GM10248 (cell line): ENCODE measurements at regions not wholly inside any gene's neighbourhood (a gene's known extent, or its start where the extent isn't known, plus 50 kb on each side); places are given as distances from the start of the nearest gene placed in this dataset.

Experiments
- CTCF ChIA-PET: fragments of 300-600 bp; sonication (Branson Sonifier 250); formaldehyde crosslinking; extraction: SDS; loops from one replicate; lab custom pipeline; 2021; ENCODE audit warnings: antibody characterized with exemption; lab: Yijun Ruan, JAX
- POLR2A ChIA-PET: fragments of 350-650 bp; sonication (Branson Sonifier 250); formaldehyde crosslinking; extraction: SDS; loops from one replicate; lab custom pipeline; 2020; ENCODE audit warnings: antibody characterized with exemption; lab: Yijun Ruan, JAX
- DNase-seq: peaks from one replicate; pipeline ENCODE4 v3.0.0; 2012; ENCODE audit errors: extremely low spot score
- CTCF ChIP-seq: IDR thresholded peaks from 2 replicates; pipeline ENCODE4 v1.5.1; 2012; ENCODE audit warnings: mild to moderate bottlenecking, low read depth; ENCODE audit errors: extremely low read depth, missing control alignments, control extremely low read depth

DNA sequence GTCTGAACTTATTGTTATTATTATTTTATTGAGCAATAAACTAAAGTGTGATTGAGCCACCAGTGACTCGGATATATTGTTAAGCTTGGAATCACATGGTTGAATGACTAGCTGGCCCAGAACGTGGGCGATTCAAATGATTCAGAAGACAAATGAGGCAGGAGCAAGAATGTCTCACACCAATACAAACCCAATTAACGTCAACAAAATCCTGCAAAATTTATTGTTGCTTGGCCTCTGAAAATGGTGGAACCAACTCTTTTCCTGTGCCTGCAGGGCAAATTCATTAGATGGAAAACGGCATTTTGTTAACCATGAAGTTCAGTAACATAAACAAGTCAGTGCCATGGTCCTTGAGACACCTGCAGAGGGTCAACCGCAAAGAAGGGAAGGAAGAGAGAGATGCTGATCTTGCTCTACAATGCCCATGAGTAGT, 482.0 kb downstream of the SETD4 start:
- no peak for DNase-seq
- CTCF ChIA-PET = interaction anchor here (1.2 kb wide), 1 partner anchor 833 kb away, joined by 3 read pairs; no protein-coding TSS in a partner anchor
- TF ChIP-seq CTCF = no peak
- POLR2A ChIA-PET = no interaction called here

GRCh38 chr21:35575280-35575915, 484.9 kb downstream of the SETD4 start:
- CTCF ChIA-PET = interaction anchor here (1.4 to 1.5 kb wide), 2 partner anchors 13 to 164 kb away, joined by 3 to 4 read pairs; no protein-coding TSS in a partner anchor
- POLR2A ChIA-PET = no interaction called here
- no peak for DNase-seq
- TF ChIP-seq CTCF = no peak

- CTCF ChIA-PET = no interaction called here
- no peak for DNase-seq
- no peak for TF ChIP-seq CTCF
- POLR2A ChIA-PET = no interaction called here
Observed at GRCh38 chr21:35573472-35574374, 486.6 kb downstream of the SETD4 start.

DNA sequence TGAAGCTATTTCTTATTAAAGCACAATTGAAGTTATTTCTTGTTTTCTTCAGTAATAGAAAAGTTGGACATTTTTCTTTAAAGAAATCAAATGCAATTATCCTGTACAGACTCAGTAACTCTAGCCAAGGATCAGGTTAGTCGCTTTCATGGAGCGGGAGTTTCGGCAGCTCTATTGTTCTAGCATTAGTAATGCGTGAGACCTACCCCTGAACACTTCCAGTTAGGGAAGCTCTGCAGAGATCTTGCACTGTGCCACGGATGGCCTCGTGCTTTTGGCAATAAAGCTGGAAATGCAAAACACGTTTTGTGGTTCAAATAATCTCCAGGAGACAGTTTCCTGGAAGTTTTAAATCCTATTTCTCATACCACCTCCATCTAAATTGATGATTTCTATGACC, 488.4 kb downstream of the SETD4 start:
- CTCF ChIA-PET = interaction anchor here (0.8 kb wide), 1 partner anchor 12 kb away, joined by 3 read pairs; no protein-coding TSS in a partner anchor
- POLR2A ChIA-PET = no interaction called here
- no peak for DNase-seq
- TF ChIP-seq CTCF = no peak

- DNase-seq = no peak
- ChIA-PET CTCF (no interaction called here), POLR2A (no interaction called here)
- no peak for TF ChIP-seq CTCF
Observed at GRCh38 chr21:35568643-35569042, 491.7 kb downstream of the SETD4 start.

DNA sequence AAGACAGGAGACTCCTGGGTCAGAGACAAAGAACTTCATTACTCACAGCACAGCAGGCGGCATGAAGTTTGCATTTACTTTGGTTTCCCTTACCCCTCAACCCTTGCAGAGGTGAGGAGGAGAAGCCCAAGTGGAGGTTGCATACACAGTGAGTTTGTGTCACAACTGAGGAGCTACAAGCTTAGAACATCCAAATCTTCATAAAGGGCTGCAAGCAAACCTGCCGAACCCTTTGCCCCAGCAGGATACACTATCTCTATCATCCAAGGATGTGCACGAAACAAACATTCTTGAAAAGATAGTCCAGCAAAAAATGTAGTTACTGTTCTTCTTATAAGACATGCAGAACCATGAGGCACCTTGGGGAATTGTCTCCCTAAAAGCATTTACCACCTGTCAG, 493.5 kb downstream of the SETD4 start:
- DNase-seq = no peak
- POLR2A ChIA-PET = no interaction called here
- CTCF ChIA-PET = no interaction called here
- no peak for TF ChIP-seq CTCF
